PC-9 (cell line): ENCODE measurements at regions not wholly inside any gene's neighbourhood (a gene's known extent, or its start where the extent isn't known, plus 50 kb on each side); places are given as distances from the start of the nearest gene placed in this dataset.

Experiments used
- EZH2 ChIP-seq: fragments of 200-600 bp; sonication (generic); IDR thresholded peaks from 2 replicates; pipeline ENCODE4 v1.8.0; 2017; ENCODE audit warnings: antibody characterized with exemption, low read depth
- TF ChIP-seq, protein P1 (sequence below): fragments of 200-600 bp; sonication (generic); conservative IDR thresholded peaks from 2 replicates; pipeline ENCODE4 v1.6.1; 2017; ENCODE audit warnings: mixed run types, antibody characterized with exemption, mild to moderate bottlenecking, moderate library complexity

DNA sequence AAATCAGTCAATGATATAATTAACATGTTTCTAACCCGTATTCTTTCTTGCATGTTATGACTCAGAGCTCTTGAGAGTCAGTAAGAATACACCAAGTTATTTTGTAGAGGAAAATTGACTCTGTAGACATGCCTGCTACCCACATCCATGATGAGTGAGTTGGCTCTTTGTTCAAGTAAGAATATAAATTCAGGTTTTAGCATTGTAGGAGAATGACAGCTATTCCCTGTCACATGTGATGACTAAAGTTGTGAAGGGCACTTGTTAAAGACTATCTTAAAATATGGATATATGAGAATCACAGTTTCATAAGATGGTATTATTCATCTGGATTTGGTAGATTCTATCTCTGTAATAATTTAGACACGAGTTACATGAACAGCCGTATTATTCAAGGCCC lies 209.1 kb downstream of the CCDC59 start:
- TF ChIP-seq, protein P1, sequence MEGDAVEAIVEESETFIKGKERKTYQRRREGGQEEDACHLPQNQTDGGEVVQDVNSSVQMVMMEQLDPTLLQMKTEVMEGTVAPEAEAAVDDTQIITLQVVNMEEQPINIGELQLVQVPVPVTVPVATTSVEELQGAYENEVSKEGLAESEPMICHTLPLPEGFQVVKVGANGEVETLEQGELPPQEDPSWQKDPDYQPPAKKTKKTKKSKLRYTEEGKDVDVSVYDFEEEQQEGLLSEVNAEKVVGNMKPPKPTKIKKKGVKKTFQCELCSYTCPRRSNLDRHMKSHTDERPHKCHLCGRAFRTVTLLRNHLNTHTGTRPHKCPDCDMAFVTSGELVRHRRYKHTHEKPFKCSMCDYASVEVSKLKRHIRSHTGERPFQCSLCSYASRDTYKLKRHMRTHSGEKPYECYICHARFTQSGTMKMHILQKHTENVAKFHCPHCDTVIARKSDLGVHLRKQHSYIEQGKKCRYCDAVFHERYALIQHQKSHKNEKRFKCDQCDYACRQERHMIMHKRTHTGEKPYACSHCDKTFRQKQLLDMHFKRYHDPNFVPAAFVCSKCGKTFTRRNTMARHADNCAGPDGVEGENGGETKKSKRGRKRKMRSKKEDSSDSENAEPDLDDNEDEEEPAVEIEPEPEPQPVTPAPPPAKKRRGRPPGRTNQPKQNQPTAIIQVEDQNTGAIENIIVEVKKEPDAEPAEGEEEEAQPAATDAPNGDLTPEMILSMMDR: no peak
- no peak for TF ChIP-seq EZH2
